ENCODE measurements at regions not wholly inside any gene's neighbourhood (a gene's known extent, or its start where the extent isn't known, plus 50 kb on each side); places are given as distances from the start of the nearest gene placed in this dataset.

- TF ChIP-seq MAX (IDR thresholded peaks at IDR 0.05), result no peak
- no peak for TF ChIP-seq BHLHE40 (IDR thresholded peaks at IDR 0.05; ENCODE audit: low read depth, low read length)
- TF ChIP-seq EP300 (IDR thresholded peaks at IDR 0.05), result no peak
- no peak for TF ChIP-seq REST (IDR thresholded peaks at IDR 0.05)
- no peak for TF ChIP-seq CTCF (IDR thresholded peaks at IDR 0.05)
- TF ChIP-seq TP53 (CRISPR knock-in tag; IDR thresholded peaks at IDR 0.05), result no peak
- TF ChIP-seq SMC3 (IDR thresholded peaks at IDR 0.05), result no peak
- no peak for TF ChIP-seq HES2 (IDR thresholded peaks at IDR 0.05)
- TF ChIP-seq RFX5 (IDR thresholded peaks at IDR 0.05), result no peak
- TF ChIP-seq USF2 (IDR thresholded peaks at IDR 0.05), result no peak
- no peak for TF ChIP-seq POLR2A (IDR thresholded peaks at IDR 0.05; ENCODE audit: low read length)
- no peak for TF ChIP-seq HDAC2 (IDR thresholded peaks at IDR 0.05)
- TF ChIP-seq HOXB5 (CRISPR knock-in tag; IDR thresholded peaks at IDR 0.05), result no peak
These were observed 824.0 kb upstream of the ID2 start for GRCh38 chr2:7857904-7858303.
